Activated CD4-positive, alpha-beta T cell treated with anti-CD3 and anti-CD28 coated beads, Interleukin-2, amount 50 U/mL, for 24 hours (primary cell): ENCODE measurements at regions not wholly inside any gene's neighbourhood (a gene's known extent, or its start where the extent isn't known, plus 50 kb on each side); places are given as distances from the start of the nearest gene placed in this dataset.
"Not testable (repeated sequence)": the region's sequence is repeated elsewhere in the genome, so short reads cannot be mapped to it uniquely, and the experiment has no call there.

Source experiments
- DNase-seq, 2 donors: peaks; one replicate each; pipeline ENCODE4 v3.0.0-alpha.2; 2020; ENCODE audit warnings: low read depth in 1 of 2, low spot score in 1 of 2

GRCh38 chr14:56419750-56420149 lies 159.8 kb upstream of the TMEM260 start:
- no peak for DNase-seq

DNA sequence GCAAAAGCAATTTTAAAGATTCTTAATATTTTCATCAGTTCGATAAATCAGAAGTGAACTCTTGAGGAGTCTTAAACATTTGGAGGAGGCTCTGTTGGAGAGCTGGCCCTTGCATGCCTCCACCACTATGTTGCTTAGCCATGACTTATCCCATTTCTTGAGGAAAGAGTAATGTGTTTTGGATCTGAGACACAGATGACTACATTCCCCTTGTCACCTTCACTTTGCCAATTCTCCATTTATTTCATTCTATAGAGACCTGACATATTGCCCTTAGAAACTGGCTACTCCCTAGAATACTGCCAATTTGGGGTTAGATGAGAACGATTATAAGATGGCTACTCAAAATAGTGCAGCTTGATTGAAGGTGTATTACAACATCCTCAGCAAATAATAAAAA lies 157.4 kb upstream of the TMEM260 start:
- no peak for DNase-seq

DNA sequence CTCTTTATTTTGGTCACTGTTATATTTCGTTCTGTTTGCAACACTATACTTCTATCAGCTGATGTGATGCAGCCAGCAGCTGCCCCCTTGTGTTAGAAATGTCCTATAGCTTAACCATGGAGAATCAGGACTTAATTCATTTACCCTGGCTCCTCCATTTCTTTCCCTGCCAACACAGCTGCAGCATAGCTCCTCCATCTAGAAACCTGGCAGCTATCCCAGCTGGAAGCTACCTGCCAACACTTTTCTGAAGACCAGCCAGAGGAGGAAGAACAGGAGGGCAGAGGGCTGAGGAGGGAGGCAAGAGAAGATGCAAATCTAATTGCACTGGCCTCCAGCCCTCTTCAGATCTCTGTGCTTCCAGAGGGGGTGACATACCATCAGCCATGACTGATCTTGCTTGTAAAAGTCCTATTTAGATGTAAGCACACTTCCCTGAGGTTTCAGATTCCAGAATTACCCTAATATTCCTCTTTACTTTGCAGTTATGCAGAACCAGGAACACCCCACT lies 156.8 kb upstream of the TMEM260 start:
- no peak for DNase-seq

GRCh38 chr14:56423544-56423943 lies 156.1 kb upstream of the TMEM260 start:
- DNase-seq, result no peak

GRCh38 chr14:56431013-56431412 lies 148.6 kb upstream of the TMEM260 start:
- no peak for DNase-seq

- DNase-seq, result no peak
Measured at GRCh38 chr14:56449670-56450213, 129.9 kb upstream of the TMEM260 start.

DNA sequence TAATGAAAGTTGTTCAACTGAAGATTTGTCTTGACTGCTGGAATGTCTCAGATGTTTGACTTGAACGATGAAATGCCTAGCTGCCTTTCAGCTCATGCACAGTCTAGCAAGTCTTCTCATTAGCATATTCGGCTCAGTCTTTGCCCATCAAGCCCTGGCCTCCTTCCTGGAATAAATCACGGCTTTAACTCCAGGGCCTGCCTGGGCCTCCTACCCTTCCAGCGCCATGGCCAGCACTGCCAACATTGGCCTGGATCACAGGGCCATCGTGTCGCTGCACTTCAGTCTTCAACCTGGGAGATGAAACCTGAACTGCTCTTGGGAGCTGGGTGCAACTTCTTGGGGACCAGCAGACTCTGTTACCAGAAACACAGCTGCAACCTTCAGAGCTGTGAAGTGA lies 126.7 kb upstream of the TMEM260 start:
- DNase-seq, result no peak

DNA sequence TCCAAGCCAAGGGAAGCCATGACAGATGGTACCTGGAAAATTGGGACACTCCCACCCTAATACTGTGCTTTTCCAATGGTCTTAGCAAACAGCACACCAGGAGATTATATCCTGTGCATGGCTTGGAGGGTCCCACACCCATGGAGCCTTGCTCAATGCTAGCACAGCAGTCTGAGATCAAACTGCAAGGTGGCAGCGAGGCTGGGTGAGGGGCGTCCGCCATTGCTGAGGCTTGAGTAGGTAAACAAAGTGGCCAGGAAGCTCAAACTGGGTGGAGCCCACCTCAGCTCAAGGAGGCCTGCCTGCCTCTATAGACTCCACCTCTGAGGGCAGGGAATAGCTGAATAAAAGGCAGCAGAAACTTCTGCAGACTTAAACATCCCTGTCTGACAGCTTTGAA lies 124.9 kb upstream of the TMEM260 start:
- DNase-seq, result not testable (repeated sequence)

DNA sequence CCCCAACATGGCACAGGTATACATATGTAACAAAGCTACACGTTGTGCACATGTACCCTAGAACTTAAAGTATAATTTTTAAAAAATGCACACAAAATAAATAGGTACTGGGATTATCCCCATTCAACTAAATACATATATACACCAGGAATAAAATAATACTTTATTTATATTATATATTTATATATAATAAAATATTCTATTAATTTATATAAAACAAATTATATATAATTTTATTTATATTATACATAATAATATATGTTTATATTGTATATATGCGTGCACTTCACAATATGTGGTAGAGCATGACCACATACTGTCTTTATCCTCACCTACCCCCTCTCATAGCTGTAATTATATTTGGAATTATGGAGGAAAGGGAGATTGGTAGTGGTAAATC lies 119.1 kb upstream of the TMEM260 start:
- DNase-seq, result no peak

- no peak for DNase-seq
Measured at GRCh38 chr14:56461276-56462275, 118.0 kb upstream of the TMEM260 start.

- no peak for DNase-seq
Measured at GRCh38 chr14:56463271-56463890, 116.2 kb upstream of the TMEM260 start.

DNA sequence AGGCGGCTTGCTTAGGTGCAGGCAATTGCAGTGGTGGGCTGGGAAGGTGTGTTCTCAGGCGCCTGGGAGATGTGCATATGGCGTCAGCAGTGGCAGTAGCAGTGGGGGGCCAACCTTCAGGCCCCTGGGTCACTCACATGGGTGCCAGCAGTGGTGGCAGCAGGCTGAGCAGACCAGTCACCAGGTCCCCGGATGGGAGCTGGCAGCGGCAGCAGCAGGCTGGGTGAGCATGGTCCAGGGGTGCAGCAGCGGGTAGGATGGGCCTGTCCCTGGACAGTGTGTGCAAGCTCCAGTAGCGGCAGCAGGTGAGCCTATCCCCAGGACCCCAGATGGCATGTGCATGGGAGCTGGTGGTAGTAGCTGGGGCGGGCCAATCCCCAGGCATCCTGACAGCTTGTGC lies 108.5 kb upstream of the TMEM260 start:
- no peak for DNase-seq

DNA sequence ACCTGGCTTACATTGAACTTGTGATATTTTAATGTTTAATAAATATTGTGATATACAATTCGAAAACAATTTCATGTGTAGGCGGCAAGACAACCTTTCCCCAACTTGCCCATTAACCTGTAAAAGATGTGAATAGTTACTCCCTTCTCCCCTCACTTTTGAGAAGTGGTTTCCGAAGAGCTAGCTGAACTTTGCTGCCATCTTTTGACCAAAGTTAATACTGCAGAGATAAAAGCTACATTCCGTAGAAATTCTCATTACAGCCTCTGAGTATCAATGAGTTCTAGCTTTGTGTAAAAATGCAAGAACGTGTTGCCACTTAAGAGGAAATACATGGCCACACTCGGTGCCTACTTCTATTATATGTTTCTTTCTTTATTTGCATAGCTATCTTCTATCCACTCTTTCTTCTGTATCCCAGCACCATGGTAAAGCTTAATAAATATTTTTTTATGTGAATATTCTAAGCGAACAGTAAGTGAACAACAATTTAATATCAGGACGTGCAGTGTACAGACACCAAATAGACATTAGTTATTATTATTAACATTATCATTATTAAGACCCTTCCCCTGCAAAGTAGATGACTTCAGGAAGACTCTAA lies 105.1 kb upstream of the TMEM260 start:
- peak in 1 of 2 donors; percentile 14 for DNase-seq

DNA sequence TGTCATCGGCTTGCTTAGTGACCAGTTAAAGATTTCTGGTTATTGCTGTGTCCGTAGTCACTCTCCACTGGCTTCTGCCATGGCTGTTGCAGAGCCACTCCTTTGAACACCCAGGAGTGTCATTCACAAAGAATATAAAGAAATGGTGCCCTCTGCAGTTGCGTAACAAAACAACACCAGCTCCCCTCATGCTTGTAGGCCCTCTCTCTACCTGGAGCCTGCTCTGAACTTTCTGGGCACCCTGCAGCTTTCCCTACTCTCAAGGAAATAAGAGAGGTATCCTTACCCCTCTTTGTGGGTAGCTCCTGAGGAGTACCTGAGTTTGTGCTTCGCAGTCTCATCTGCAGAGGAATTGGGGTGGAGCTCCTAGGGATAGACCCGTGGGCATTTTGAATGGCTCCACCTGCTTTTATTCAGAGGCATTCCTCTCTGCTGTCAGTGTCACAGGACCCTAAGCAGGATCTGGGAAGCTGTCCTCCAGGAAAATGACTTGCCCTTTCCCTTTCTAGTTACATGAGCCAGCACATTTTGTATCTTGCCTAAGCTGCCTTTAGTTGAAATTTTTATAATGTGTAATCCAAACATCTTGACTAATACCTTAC lies 97.2 kb upstream of the TMEM260 start:
- no peak for DNase-seq

- no peak for DNase-seq
Measured at GRCh38 chr14:56487090-56487667, 92.4 kb upstream of the TMEM260 start.

DNA sequence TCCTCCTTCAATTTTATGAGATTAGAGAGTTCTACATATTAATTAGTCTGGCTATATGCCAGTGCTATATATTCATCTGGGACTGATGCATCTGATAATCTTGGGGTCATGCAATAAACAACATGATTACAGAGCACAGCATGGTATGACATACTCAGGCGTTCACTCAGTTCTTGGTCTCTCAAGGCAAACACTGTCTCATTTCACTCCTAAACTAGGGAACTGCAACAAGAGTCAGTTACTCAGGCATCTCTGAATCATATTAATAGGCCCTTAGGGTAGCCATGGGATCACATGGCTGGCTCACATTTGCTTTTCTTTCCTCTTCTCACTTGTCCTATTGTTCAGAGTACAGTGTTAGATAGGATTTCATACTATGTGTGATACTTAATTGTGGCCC lies 91.8 kb upstream of the TMEM260 start:
- no peak for DNase-seq

DNA sequence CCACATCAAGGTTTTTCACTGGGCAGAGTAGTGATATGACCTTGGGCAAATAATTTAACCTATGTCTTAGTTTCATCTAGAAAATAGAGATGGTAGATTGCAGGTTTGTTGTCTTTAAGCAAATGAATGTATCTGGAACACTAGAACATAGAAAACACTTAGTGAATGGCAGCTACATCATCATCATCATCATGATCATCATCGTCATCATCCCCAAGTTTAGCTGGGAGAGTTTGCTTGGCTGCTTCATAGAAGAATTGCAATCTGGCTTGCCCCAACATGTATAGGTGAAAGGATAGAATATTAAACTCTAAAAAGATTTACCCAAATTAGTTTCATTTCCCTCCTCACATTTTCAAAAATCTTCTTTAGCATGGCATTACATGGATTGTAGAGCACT lies 91.3 kb upstream of the TMEM260 start:
- DNase-seq, result no peak

- DNase-seq, result peak in 1 of 2 donors; percentile 3
Measured at GRCh38 chr14:56490379-56490778, 89.2 kb upstream of the TMEM260 start.

DNA sequence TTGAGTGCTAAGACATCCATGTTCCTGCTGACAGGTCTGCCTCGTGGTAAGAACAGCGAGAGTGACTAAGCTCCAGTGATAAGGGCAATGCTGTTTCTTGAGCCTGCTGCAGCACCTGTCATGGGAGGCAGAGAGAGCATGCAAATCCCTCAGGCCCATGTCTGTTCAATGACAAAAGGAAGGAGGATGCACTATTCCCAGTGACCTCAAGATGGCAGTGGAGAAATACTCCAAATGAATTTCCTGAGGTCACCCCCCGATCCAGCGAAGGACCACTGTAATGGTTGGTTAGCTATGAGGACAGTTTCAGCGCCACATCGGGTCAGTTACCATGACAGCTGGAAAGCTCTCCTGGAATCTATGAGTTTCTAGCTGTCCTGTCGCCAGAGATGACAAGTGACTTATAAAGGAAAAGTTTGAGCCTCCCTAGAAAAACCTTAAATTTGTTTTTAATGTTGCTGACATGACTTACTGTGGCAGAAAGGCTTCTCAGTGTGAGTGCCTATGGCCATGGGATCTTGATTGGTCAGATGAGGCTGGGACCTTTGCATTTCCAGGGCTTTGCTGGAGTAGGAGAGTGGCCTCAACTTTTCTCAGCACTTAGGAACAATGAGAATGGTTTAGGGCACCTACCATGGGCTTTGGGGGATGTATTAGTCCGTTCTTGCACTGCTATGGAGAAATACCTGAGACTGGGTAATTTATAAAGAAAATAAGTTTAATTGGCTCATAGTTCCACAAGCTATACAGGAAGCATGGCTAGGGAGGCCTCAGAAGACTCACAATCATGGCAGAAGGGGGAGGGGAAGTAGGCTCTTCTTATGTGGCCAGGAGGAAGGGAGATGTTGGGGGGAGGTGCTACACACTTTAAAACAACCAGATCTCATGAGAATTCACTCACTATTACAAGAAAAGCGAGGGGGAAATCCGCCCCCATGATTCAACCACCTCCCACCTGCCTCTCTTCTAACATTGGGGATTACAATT lies 88.0 kb upstream of the TMEM260 start:
- DNase-seq, result peak in 1 of 2 donors; percentile 16

GRCh38 chr14:56494167-56494566 lies 85.4 kb upstream of the TMEM260 start:
- no peak for DNase-seq
